Heart right ventricle (tissue), 16 donors: ENCODE measurements at regions not wholly inside any gene's neighbourhood (a gene's known extent, or its start where the extent isn't known, plus 50 kb on each side); places are given as distances from the start of the nearest gene placed in this dataset.

Experiments used
- ATAC-seq, 8 donors: fragments of 200-7000 bp; cut with Tn5 transposase; one replicate each; pipeline ENCODE4 v1.9.1; 2020; ENCODE audit warnings: mild to moderate bottlenecking in 8 of 8, moderate library complexity in 8 of 8, moderate number of reproducible peaks in 1 of 8
- DNase-seq, 2 donors: peaks; one replicate each; pipeline ENCODE4 v3.0.0-alpha.2; 2020
- H3K27ac ChIP-seq, 10 donors: fragments of 200-600 bp; sonication (generic) in 2 of 10; one replicate each; pipeline versions ENCODE4 v1.5.0 to v1.8.0; 2020 to 2022; ENCODE audit warnings: mild to moderate bottlenecking in 3 of 10
- H3K27me3 ChIP-seq, 7 donors: fragments of 200-600 bp; one replicate each; pipeline ENCODE4 v1.8.0; 2021 to 2022; ENCODE audit warnings: mild to moderate bottlenecking in 2 of 7
- H3K36me3 ChIP-seq, 9 donors: fragments of 200-600 bp; sonication (generic) in 1 of 9; one replicate each; pipeline versions ENCODE4 v1.5.0 to v1.8.0; 2020 to 2022; ENCODE audit warnings: mild to moderate bottlenecking in 2 of 9
- H3K4me1 ChIP-seq, 9 donors: fragments of 200-600 bp; sonication (generic) in 1 of 9; one replicate each; pipeline versions ENCODE4 v1.5.0 to v1.8.0; 2020 to 2022; ENCODE audit warnings: mild to moderate bottlenecking in 4 of 9
- H3K4me3 ChIP-seq, 10 donors: fragments of 200-600 bp; sonication (generic) in 2 of 10; one replicate each; pipeline versions ENCODE4 v1.5.0 to v1.8.0; 2020 to 2022; ENCODE audit warnings: mild to moderate bottlenecking in 7 of 10, moderate library complexity in 2 of 10
- H3K9me3 ChIP-seq, 11 donors: fragments of 200-600 bp in 10 of 11; sonication (generic) in 2 of 11; one replicate each; pipeline versions ENCODE4 v1.5.0 to v1.8.0; 2013 to 2022; ENCODE audit warnings: mild to moderate bottlenecking in 2 of 11, control low read depth in 1 of 11, moderate library complexity in 1 of 11
- WGBS, 2 donors: extraction: QIAGEN DNeasy Blood & Tissue Kit; methylation state at CpG; one replicate each; pipeline ENCODE4 v1.1.7; 2013; ENCODE audit warnings: inconsistent platforms in 1 of 2; 5-methylcytosine and 5-hydroxymethylcytosine counted together
- intact Hi-C, 10 donors: fragments of 100-400 bp; cut with DNase I; formaldehyde crosslinking; loops; one replicate each; pipeline versions ENCODE4 v1.11.1 to v1.14.2; 2022
- TF ChIP-seq, protein P1 (sequence below), 9 donors: fragments of 200-600 bp; sonication (generic) in 2 of 9; IDR thresholded peaks; one replicate each; pipeline versions ENCODE4 v1.5.0 to v1.8.0; 2021 to 2022; ENCODE audit warnings: antibody characterized with exemption in 9 of 9, mild to moderate bottlenecking in 5 of 9, moderate library complexity in 1 of 9
- donor health status: Arrhythmogenic right ventricular cardiomyopathy.
- donor health status: ischemic (EF 13 %, LVEDD 7.1; RV severe dilation, severe dysfunction).
- donor health status: healthy with polysubstance abuse.
- donor health status: DM: no; HTN: yes; CAD: no.
- donor health status: DM: no; HTN: no; CAD: no.
- donor health status: ischemic (EF 25% LVEDD 6.9; RV normal size, moderate dysfunction).
- donor health status: ischemic (EF 25% LVEDD 5.7; RV mildly dilated, moderate dysfunction).
- donor health status: healthy.
- donor health status: DM: yes; HTN: yes; CAD: no.
- donor health status: Ischemic cardiomyopathy.
- donor health status: ischemic (EF 35%, LVEDD 5.7; RV mildly dilated, moderate dysfunction).
- donor health status: nonischemic (EF 11% LVEDD 7.7; RV severe dilation, severe dysfunction).
- donor health status: DM: yes; HTN: yes; CAD: no.
- donor health status: PGD.
- donor health status: ischemic (EF 29% LVEDD 5.4; RV normal size, mild dysfunction).
- donor health status: nonischemic (EF 23%, LVEDD 6.1; RV moderate dilation, normal function).

DNA sequence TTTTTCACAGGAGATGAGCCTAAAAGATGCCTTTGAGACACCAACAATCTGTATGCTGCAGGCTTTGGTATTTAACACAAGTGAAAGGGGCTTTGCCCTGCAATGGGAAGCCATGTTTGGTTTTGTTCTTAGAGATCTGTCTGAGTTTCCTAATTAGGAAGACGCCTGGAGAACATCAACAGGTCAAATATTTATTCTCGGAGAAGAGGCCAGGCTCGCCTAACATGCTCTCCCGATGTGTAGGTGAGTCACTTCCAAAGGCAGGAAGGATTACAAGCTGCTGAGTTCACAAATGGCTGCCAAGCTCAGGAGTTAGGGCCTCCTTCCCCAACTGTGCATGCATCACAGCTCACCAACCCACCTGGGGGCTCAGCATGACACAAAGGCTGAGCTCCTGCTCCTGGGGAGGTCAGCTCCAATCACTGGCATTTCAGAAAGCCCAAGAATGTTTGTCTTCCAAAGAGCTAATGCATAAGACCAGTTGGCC is 119.5 kb upstream of the PRICKLE2 start:
- peak in 2 of 8 donors; percentile 49 to 53 for ATAC-seq
- peak overlapping the region in 2 of 10 donors; percentile 2 to 34 for H3K27ac ChIP-seq
- no peaks in the 10 kb centered on the region for H3K36me3 ChIP-seq
- 57 to 61% methylated on average over 4 of the region's 4 CpGs for WGBS, 2 donors
- intact Hi-C loops = loop anchor here in 1 of 10 donors (10.0 kb wide), 1 partner anchor 70 kb away; no protein-coding TSS in a partner anchor
- TF ChIP-seq, protein P1, sequence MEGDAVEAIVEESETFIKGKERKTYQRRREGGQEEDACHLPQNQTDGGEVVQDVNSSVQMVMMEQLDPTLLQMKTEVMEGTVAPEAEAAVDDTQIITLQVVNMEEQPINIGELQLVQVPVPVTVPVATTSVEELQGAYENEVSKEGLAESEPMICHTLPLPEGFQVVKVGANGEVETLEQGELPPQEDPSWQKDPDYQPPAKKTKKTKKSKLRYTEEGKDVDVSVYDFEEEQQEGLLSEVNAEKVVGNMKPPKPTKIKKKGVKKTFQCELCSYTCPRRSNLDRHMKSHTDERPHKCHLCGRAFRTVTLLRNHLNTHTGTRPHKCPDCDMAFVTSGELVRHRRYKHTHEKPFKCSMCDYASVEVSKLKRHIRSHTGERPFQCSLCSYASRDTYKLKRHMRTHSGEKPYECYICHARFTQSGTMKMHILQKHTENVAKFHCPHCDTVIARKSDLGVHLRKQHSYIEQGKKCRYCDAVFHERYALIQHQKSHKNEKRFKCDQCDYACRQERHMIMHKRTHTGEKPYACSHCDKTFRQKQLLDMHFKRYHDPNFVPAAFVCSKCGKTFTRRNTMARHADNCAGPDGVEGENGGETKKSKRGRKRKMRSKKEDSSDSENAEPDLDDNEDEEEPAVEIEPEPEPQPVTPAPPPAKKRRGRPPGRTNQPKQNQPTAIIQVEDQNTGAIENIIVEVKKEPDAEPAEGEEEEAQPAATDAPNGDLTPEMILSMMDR (IDR thresholded peaks at IDR 0.05) = no peak
- no peaks in the 10 kb centered on the region for H3K27me3 ChIP-seq
- H3K4me3 ChIP-seq = no peak overlapping the region
- no peaks in the 10 kb centered on the region for H3K9me3 ChIP-seq
- DNase-seq = no peak
- peaks cover 0 to 30% (median 12%) of the 10 kb centered on the region in 9 donors for H3K4me1 ChIP-seq

DNA sequence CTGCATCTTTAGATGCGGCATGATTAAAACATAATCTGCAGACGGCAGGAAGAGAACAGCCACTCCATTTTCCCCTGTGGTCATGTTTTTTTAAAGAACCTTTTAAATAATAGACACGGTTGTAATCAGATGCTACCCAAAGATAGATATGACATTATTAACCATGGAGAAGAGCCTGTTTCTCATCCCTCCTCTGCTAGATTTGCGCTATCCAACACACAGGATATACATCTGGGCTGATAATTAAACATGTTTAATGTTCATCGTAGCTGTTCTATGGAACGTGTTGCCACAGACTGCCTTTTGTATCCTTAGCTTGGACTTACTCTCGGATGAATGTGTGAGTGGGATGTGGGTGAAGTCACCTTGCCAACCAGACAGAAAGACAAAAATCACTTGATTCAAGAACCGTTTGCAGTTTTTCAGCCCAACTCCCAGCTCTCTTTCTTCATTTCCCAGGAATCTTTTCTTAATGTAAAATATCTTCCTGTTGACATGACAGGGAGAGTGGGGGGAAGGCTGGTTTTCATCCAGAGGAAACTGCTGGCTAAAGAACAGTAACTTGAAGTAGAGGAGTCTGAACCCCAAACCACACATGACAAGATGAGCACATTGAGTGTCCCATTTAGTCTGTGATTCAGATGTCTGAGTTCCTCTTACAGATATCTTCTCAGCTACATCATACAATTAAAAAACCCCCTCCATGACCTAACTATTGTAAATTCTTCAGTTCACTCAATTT is 118.6 kb upstream of the PRICKLE2 start:
- no peaks in the 10 kb centered on the region for H3K36me3 ChIP-seq
- ATAC-seq (no peak), DNase-seq (no peak)
- 59 to 64% methylated on average over 8 of the region's 8 CpGs for WGBS, 2 donors
- H3K4me3 ChIP-seq = no peak overlapping the region
- peaks cover 0 to 30% (median 12%) of the 10 kb centered on the region in 9 donors for H3K4me1 ChIP-seq
- peaks cover 0 to 3% (median 0%) of the 10 kb centered on the region in 11 donors for H3K9me3 ChIP-seq
- no peaks in the 10 kb centered on the region for H3K27me3 ChIP-seq
- intact Hi-C loops = loop anchor here in 1 of 10 donors (10.0 kb wide), 1 partner anchor 69 kb away; no protein-coding TSS in a partner anchor
- peak overlapping the region in 1 of 10 donors; percentile 34 for H3K27ac ChIP-seq
- TF ChIP-seq, protein P1 (IDR thresholded peaks at IDR 0.05) = no peak

DNA sequence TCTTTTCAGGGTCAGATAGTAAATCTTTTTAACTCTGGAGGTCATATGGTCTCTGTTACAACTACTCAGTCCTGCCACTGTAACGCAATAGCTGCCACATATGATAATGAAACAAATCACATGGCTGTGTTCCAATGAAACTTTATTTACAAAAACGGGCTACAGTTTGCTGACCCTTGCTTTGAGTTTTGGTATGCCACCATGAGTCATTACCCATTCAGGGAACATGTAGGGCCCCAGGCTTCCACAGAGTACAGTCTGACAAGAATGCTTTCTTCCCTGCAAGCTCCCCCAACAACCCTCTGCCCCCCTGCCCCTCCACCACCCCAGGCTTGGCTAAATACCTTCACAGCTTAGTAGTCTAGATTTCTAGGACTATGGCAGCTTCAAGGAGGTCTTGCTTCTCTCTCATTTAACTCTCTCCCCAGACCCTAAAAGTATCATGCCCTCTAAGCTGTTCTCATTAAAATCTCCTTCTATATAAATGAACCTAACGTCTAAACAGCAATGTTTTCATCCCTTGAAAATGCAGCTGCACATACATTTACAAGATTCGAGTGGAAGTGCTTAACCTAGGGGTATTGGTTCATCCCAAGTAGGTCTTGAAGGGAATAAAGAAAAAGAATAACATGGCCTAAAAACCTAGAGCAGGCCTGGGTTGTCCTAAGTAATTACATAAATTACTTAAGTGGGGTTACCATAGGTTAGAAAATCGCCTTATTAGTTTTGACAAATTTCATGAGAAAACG is 117.8 kb upstream of the PRICKLE2 start:
- Histone ChIP-seq H3K27ac (no peak overlapping the region), H3K4me1 (peaks cover 0 to 30% (median 12%) of the 10 kb centered on the region in 9 donors), H3K9me3 (peaks cover 0 to 3% (median 0%) of the 10 kb centered on the region in 11 donors), H3K36me3 (no peaks in the 10 kb centered on the region), H3K27me3 (no peaks in the 10 kb centered on the region), H3K4me3 (no peak overlapping the region)
- TF ChIP-seq, protein P1 (IDR thresholded peaks at IDR 0.05) = no peak
- no peak for DNase-seq
- 78 to 80% methylated on average over 6 of the region's 6 CpGs for WGBS, 2 donors
- intact Hi-C loops = loop anchor here in 1 of 10 donors (10.0 kb wide), 1 partner anchor 68 kb away; no protein-coding TSS in a partner anchor
- ATAC-seq = no peak

DNA sequence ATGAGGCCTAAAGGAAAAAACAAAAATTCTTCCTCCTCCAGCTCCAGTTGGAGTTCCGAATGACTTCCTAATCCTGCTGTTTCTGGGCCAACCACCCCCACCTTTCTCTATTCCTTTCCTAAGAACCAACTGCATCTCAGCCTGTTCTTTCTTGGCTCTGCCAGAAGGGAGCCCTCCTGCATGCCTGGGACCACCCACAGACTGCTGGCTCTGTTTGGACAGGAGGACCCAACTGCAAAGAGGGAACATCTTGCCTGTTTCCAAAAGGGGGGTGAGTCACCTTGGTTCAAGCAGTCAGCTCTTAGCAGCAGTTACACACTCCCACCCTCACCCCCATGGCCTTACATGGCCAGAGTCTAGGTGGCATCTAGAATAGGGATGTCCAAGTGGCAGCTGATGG is 116.0 kb upstream of the PRICKLE2 start:
- TF ChIP-seq, protein P1 (IDR thresholded peaks at IDR 0.05) = no peak
- Histone ChIP-seq H3K27me3 (no peaks in the 10 kb centered on the region), H3K27ac (peak overlapping the region in 2 of 10 donors; percentile 14 to 38), H3K4me1 (peaks cover 0 to 30% (median 12%) of the 10 kb centered on the region in 9 donors), H3K4me3 (no peak overlapping the region), H3K36me3 (no peaks in the 10 kb centered on the region), H3K9me3 (peaks cover 0 to 3% (median 0%) of the 10 kb centered on the region in 11 donors)
- WGBS, 2 donors = 76 to 83% methylated on average over 1 of the region's 1 CpG
- ATAC-seq = peak in 1 of 8 donors; percentile 7
- no peak for DNase-seq
- intact Hi-C loops = loop anchor here in 1 of 10 donors (10.0 kb wide), 1 partner anchor 66 kb away; no protein-coding TSS in a partner anchor
